WERI-Rb-1 (cell line): ENCODE measurements at regions not wholly inside any gene's neighbourhood (a gene's known extent, or its start where the extent isn't known, plus 50 kb on each side); places are given as distances from the start of the nearest gene placed in this dataset.

Source experiments
- DNase-seq: peaks from one replicate; pipeline ENCODE4 v3.0.0-alpha.2; 2020
- H3K27ac ChIP-seq: fragments of 250-450 bp; sonication (Bioruptor Pico); 2 replicates; pipeline ENCODE4 v1.5.1; 2020; ENCODE audit warnings: mild to moderate bottlenecking, moderate library complexity
- H3K27me3 ChIP-seq: fragments of 250-450 bp; sonication (Bioruptor Pico); 2 replicates; pipeline ENCODE4 v1.5.1; 2021; ENCODE audit warnings: mild to moderate bottlenecking, low read depth, moderate library complexity; ENCODE audit not compliant: insufficient read depth, severe bottlenecking
- H3K36me3 ChIP-seq: fragments of 250-450 bp; sonication (Bioruptor Pico); 2 replicates; pipeline ENCODE4 v1.5.1; 2020; ENCODE audit warnings: mild to moderate bottlenecking, moderate library complexity
- H3K4me3 ChIP-seq: 2 replicates; pipeline ENCODE4 v1.5.1; 2011; ENCODE audit warnings: low read depth, mild to moderate bottlenecking, control low read depth, low read length
- H3K9me3 ChIP-seq: fragments of 250-450 bp; sonication (Bioruptor Pico); 2 replicates; pipeline ENCODE4 v1.5.1; 2021; ENCODE audit warnings: mild to moderate bottlenecking, moderate library complexity; ENCODE audit not compliant: severe bottlenecking
- TF ChIP-seq, protein P1 (sequence below): IDR thresholded peaks from 2 replicates; pipeline ENCODE4 v1.5.1; 2011; ENCODE audit warnings: low read depth, mild to moderate bottlenecking, control low read depth, inconsistent platforms, low read length

GRCh38 chr11:15780837-15781236, 575.5 kb downstream of the SOX6 start:
- Histone ChIP-seq H3K27me3 (peaks cover 26% of the 10 kb centered on the region), H3K4me3 (no peak overlapping the region), H3K36me3 (no peaks in the 10 kb centered on the region), H3K27ac (no peak overlapping the region), H3K9me3 (no peaks in the 10 kb centered on the region)
- TF ChIP-seq, protein P1, sequence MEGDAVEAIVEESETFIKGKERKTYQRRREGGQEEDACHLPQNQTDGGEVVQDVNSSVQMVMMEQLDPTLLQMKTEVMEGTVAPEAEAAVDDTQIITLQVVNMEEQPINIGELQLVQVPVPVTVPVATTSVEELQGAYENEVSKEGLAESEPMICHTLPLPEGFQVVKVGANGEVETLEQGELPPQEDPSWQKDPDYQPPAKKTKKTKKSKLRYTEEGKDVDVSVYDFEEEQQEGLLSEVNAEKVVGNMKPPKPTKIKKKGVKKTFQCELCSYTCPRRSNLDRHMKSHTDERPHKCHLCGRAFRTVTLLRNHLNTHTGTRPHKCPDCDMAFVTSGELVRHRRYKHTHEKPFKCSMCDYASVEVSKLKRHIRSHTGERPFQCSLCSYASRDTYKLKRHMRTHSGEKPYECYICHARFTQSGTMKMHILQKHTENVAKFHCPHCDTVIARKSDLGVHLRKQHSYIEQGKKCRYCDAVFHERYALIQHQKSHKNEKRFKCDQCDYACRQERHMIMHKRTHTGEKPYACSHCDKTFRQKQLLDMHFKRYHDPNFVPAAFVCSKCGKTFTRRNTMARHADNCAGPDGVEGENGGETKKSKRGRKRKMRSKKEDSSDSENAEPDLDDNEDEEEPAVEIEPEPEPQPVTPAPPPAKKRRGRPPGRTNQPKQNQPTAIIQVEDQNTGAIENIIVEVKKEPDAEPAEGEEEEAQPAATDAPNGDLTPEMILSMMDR: no peak
- DNase-seq: no peak

DNA sequence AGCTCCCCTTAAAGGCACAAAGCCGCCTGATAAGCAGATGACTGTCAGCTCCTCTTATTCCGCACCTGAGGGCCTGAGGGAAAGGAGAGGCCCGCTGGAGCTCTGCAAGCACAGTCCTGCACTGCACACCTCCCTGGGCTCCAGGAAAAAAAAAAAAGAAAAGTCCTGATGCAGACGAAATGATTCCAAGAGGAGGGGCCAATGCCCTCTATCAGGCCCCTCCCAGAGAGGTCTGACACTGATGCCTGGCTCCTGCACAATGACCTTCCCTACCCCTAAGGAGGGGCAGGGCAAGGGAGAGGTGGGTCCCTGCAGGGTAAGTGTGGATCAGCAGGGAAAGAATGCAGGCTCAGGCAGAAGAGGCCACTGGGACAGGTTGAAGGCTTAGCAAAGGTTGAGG, 572.7 kb downstream of the SOX6 start:
- Histone ChIP-seq H3K9me3 (no peaks in the 10 kb centered on the region), H3K27ac (no peak overlapping the region), H3K36me3 (no peaks in the 10 kb centered on the region), H3K27me3 (peaks cover 19% of the 10 kb centered on the region), H3K4me3 (no peak overlapping the region)
- no peak for DNase-seq
- TF ChIP-seq, protein P1: no peak

GRCh38 chr11:15793043-15793996, 563.0 kb downstream of the SOX6 start:
- H3K36me3 ChIP-seq: no peaks in the 10 kb centered on the region
- H3K27ac ChIP-seq: no peak overlapping the region
- TF ChIP-seq, protein P1: no peak
- no peak overlapping the region for H3K4me3 ChIP-seq
- no peak for DNase-seq
- no peaks in the 10 kb centered on the region for H3K27me3 ChIP-seq
- H3K9me3 ChIP-seq: no peaks in the 10 kb centered on the region

DNA sequence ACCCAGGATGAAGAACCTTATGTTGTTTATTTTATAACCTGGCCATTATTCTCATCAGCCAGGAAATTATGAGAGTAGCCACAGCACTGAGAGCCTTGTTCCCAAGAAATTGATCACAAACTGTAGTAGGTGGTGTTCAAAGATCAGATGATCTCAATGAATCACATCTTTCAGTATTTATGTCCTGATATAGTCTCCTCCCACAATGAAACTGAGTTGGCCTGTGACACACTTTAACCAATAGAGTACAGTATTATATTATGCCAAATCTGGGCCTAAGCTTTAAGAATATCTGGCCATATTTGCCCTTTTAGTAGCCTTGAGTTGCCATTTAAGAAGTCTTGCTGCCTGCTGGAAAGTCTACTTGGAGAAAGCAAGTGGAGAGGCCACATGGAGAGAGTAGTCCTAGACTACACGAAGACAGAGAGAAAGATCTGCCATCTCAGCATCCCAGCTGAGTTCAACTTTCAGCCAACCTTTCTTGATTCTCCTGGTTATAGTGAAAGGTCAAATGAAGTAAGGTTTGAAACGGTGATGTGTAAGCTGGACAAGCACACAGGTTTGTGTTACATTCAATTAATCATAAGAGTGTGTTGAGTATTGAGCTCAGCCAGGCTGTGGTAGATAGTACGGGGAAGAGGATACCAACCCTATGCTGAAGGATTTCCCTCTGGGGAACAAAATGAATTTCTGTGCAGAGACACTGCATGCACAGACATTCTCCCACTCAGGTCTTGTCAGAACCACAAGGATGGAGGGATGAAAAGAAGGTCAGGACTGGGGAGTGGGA, 561.8 kb downstream of the SOX6 start:
- TF ChIP-seq, protein P1: no peak
- no peak for DNase-seq

GRCh38 chr11:15795378-15795777, 561.0 kb downstream of the SOX6 start:
- no peaks in the 10 kb centered on the region for H3K27me3 ChIP-seq
- no peaks in the 10 kb centered on the region for H3K36me3 ChIP-seq
- DNase-seq: no peak
- no peak overlapping the region for H3K27ac ChIP-seq
- TF ChIP-seq, protein P1: no peak
- H3K4me3 ChIP-seq: no peak overlapping the region
- no peaks in the 10 kb centered on the region for H3K9me3 ChIP-seq

More for the DNA sequence above, 561.8 kb downstream of the SOX6 start:
- Histone ChIP-seq H3K36me3 (no peaks in the 10 kb centered on the region), H3K27me3 (no peaks in the 10 kb centered on the region), H3K27ac (no peak overlapping the region), H3K4me3 (no peak overlapping the region), H3K9me3 (no peaks in the 10 kb centered on the region)
